ENCODE measurements at regions not wholly inside any gene's neighbourhood (a gene's known extent, or its start where the extent isn't known, plus 50 kb on each side); places are given as distances from the start of the nearest gene placed in this dataset.

- no peak for TF ChIP-seq CTCF (IDR thresholded peaks at IDR 0.05; ENCODE audit: low read depth, low read length, missing control alignments)
- no peak for DNase-seq (ENCODE audit: extremely low read depth, low read depth)
- H3K4me3 ChIP-seq (replicated peaks; ENCODE audit: low read depth, low read length): no peak overlapping the region
These were observed 54.5 kb upstream of the ANKFN1 start for GRCh38 chr17:56098746-56099145.

DNA sequence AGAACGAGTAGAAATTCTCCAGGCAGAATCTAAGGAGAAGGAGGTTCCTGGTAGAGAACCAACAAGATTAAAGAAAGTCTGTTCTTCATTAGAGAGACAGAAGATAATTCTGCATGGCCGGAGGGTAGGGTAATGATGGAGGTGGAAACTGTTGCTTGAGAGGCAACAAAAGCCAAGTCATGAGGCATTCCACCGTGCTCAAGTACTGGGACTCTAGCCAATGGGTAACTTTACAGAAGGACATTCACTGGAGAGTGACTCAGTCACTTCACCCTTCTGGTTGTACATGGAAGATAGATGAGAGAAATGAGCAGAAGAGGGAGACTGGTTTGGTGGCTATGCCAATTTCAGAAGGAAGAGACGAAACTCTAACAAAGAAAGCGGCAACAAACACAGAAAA is 53.6 kb upstream of the ANKFN1 start:
- TF ChIP-seq CTCF (IDR thresholded peaks at IDR 0.05; ENCODE audit: low read depth, low read length, missing control alignments): no peak
- H3K4me3 ChIP-seq (replicated peaks; ENCODE audit: low read depth, low read length): no peak overlapping the region
- DNase-seq (ENCODE audit: extremely low read depth, low read depth): no peak

Data from HFF-Myc (cell line).